Activated T-cell treated with anti-CD3 and anti-CD28 coated beads for 4 hours (primary cell): ENCODE measurements at regions not wholly inside any gene's neighbourhood (a gene's known extent, or its start where the extent isn't known, plus 50 kb on each side); places are given as distances from the start of the nearest gene placed in this dataset.

Experiments used
- DNase-seq: peaks from one replicate; pipeline ENCODE4 v3.0.0-alpha.2; 2020

DNA sequence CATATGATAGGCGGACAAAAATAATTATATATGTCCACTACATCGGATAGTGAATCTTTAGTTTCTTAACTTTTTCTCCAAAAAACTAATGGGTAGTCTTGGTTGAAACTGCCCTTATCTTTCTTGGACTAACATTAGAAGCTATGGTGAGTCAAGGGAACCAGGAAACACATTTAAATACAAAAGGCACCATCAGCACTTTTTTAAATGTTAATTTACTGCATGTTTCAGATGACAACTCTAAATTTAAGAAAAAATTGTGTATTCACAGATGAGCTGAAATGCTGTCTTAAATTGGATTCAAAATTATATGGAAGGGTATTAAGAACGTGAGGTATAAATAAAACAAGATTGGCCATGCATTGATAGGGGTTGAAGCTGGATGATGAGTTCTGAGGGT is 75.6 kb upstream of the CERS6 start:
- DNase-seq: no peak

DNA sequence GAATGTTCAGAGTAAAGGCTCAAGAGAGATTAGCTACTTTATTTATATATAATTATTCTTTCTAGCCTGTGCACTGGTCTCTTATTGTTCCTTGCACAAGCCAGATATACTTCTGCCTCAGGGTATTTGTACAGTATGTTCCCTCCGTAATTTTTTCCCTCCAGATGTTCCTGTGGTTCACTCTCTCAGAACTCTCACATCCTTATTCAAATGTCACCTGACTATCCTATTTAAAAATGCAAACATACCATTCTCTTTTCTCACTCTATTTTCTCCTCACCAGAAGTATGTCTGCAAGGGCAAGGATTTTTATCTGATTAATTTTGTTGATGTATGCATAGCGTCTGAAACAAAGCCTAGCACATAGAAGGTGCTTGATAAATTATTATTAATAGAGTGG is 64.0 kb upstream of the CERS6 start:
- no peak for DNase-seq

DNA sequence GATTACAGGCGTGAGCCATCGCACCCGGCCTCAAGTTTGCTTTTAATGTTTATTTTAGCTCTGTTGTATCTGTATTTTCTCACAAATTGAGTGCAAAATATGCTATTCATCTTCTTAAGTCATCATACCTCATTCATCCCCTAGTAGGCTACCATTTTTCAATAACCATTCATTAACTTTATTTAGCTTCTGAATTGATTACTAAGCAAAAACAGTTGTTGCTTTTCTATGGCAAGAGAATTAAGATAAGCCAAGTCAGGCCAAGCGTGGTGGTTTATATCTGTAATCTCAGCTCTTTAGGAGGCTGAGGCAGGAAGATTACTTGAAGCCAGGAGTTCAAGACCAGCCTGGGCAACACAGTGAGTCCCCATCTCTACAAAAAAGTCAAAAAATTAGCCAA is 63.3 kb upstream of the CERS6 start:
- DNase-seq: no peak

DNA sequence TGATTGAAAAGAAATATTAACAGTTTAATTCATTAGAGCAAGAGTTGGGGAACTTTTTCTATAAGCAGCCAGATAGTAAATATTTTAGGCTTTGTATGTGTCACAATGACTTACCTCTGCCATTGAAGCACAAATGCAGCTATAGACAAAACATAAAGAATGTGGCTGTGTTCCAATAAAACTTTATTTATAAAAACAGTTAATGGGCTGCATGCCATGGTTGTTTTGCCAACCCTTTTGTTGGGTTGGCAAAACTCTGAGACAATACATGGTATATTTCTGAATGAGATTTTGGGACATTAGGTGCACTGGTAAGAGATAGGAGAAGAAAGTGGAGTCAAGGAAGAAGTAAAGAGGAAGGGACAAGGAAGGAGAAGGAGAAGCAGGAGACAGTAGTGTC is 61.8 kb upstream of the CERS6 start:
- no peak for DNase-seq

DNA sequence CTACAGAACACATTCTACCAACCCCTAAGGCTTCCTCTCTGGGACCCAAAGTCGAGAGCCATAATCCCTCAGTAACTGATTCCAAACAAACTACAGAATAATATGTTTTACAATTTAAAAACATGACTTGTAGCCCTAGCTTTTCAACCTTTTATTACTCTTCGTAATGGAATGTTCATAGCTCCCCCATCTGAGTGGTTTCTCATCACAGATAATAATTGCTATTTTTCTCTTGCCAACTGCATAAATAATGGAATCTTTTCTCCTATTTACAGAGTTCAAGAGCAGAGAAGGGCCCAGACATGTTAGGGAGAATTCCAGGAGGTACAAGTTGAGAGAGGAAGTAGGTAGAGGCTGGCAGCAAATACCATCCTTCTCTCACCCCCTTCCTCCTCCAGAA is 59.9 kb upstream of the CERS6 start:
- no peak for DNase-seq

DNA sequence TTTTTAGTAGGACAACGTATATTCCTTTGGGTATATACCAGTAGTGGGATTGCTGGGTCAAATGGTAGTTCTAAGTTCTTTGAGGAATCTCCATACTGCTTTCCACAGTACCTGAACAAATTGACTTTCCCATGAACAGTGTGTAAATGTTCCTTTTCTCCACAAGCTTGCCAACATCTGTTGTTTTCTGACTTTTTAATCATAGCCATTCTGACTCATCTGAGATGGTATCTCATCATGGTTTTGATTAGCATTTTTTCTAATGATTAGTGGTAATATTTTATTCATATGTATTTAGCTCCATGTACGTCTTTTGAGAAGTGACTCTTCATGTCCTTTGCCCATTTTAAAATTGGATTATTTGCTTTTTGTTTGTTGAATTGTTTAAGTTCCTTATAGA is 58.4 kb upstream of the CERS6 start:
- no peak for DNase-seq

DNA sequence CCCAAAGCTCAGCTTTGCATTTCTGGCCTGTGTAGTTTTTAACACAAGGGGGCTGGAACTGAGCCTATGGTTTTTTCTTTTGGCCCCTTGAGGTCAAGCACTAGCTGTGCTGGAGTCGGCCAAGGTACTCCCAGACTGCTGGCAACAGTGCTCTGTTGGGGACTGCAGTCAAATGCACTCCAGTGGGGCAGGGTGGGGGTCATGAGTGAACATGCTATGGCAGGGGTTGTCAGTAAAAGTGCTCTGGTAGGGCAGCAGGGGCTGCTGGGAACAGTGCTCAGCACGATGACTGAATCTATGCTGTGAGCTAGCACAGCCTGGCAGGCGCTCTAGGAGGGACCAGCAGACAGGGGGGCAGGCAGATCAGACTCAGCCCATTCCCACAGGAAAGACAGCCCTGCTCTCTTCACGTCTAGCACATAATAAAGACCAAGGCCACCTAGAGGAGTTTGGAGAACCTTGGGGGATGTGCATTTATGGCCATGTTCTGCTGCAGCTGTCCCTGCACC is 55.0 kb upstream of the CERS6 start:
- DNase-seq: no peak

DNA sequence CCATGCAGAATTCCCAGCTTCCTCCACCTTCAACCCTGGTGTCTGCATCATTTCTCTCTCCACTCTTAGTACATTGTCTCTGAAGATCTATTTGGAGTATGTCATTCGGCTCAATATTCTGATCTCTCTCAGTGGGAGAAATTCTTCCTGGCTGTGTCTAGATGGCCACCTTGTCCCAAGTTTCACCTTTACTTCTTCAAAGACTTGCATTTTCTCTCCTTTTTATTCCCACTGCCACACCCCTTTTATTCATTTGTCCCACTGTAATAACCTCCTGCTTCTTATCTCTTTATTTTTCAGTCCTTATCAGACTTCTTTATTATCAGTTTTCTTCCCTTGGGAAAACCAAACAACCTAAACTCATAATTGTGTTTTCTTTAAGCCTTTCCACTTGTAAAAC is 54.3 kb upstream of the CERS6 start:
- no peak for DNase-seq

DNA sequence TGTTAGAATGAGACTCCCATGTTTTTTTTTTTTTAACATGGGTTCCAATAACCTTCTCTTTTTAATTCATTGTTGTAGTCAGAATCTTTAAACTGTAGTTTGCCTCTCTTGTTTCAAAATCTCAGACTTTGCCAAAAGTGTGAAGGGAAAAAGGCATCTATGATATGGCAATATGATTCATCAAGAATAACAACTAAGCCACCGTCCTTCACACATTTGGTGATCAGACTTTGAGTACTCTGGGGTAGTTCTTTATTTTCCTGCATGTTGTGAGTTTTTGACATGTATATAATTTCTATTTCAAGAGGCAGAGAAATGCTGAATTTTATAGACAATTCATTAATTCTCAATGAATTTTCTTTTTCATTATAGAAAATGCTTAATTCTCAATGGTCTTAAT is 53.5 kb upstream of the CERS6 start:
- no peak for DNase-seq

DNA sequence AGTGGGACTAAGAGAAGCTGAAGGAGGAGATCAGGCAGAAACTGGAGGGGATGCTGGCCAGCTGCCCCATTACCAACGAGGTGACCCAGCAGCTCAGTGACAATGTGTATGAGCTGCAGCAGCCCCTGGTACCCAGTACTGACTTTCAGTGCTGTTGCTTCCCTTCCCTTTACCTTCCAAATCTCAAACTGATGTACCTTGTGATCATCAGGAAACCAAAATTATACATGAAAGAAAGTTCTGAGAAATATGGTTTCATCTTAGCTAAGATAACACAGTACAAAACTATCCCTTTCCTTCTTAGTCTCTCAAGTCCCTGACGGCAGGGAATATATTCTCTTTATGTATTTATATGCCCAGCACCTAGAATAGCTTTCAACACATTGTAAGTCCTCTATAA is 52.3 kb upstream of the CERS6 start:
- DNase-seq: no peak

DNA sequence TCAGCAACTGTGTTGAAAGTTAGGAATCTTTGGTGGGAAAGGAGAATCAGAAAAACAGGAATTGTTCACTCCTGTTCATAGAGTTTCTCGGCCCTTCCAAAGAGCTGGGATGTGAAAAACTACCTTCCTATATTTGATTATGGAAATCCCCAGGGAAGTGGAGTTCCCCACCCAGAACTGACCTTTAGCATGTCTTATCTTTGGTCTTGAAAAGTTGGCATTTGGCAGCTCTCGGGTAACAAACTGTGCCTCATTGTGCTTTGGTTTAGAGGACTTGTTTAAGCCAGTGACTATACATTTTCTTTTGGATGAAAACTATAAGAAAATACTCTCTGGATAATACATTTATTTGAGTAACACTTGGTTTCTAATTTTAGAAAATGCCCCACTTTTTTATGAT is 51.3 kb upstream of the CERS6 start:
- DNase-seq: no peak
